MM.1S (cell line): ENCODE measurements at regions not wholly inside any gene's neighbourhood (a gene's known extent, or its start where the extent isn't known, plus 50 kb on each side); places are given as distances from the start of the nearest gene placed in this dataset.

Source experiments
- CTCF ChIP-seq: fragments of 300-600 bp; sonication (generic); IDR thresholded peaks from 2 replicates; pipeline ENCODE4 v1.5.1; 2016; ENCODE audit warnings: antibody characterized with exemption, low read length, mixed read lengths
- EZH2 ChIP-seq: fragments of 300-600 bp; sonication (generic); optimal IDR thresholded peaks from 2 replicates; pipeline ENCODE3; 2017; ENCODE audit warnings: low read depth, mild to moderate bottlenecking, antibody characterized with exemption, low read length, mixed read lengths

GRCh38 chr2:23283653-23284052 lies 101.3 kb upstream of the KLHL29 start:
- TF ChIP-seq EZH2 (no peak), CTCF (no peak)
